Common myeloid progenitor, CD34-positive (primary cell): ENCODE measurements at regions not wholly inside any gene's neighbourhood (a gene's known extent, or its start where the extent isn't known, plus 50 kb on each side); places are given as distances from the start of the nearest gene placed in this dataset.

ENCODE experiments used
- CTCF ChIA-PET: fragments of 350-600 bp; sonication (Branson Sonifier 250); formaldehyde crosslinking; loops from one replicate; lab custom pipeline; 2021; ENCODE audit warnings: antibody characterized with exemption; lab: Charles Lee
- POLR2A ChIA-PET: fragments of 350-600 bp; sonication (Branson Sonifier 250); formaldehyde crosslinking; loops from one replicate; lab custom pipeline; 2021; ENCODE audit warnings: antibody characterized with exemption; lab: Charles Lee
- DNase-seq, 3 donors: peaks; one replicate each; pipeline versions ENCODE4 v3.0.0 to v3.0.0-alpha.2; 2013
- H3K27ac ChIP-seq, 2 experiments: 1 replicate in 1 of 2; 2 replicates in 1 of 2; pipeline ENCODE4 v1.7.0; 2013; ENCODE audit warnings: inconsistent platforms in 2 of 2, low read length in 2 of 2, mild to moderate bottlenecking in 2 of 2, low read depth in 1 of 2, moderate library complexity in 1 of 2; ENCODE audit not compliant: severe bottlenecking in 2 of 2, insufficient read depth in 1 of 2, poor library complexity in 1 of 2
- H3K27me3 ChIP-seq, 5 experiments: replicated peaks in 2 of 5; 1 replicate in 3 of 5; 2 replicates in 2 of 5; pipeline versions ENCODE4 v1.6.1 to v1.7.0; 2013; ENCODE audit warnings: low read length in 4 of 5, mild to moderate bottlenecking in 2 of 5, moderate library complexity in 2 of 5, inconsistent platforms in 1 of 5; ENCODE audit not compliant: insufficient read depth in 5 of 5, control insufficient read depth in 4 of 5
- H3K36me3 ChIP-seq, 4 experiments: 1 replicate in 2 of 4; 2 replicates in 2 of 4; pipeline versions ENCODE4 v1.6.1 to v1.7.0; 2013; ENCODE audit warnings: low read length in 3 of 4, control low read depth in 1 of 4, mild to moderate bottlenecking in 1 of 4; ENCODE audit not compliant: control insufficient read depth in 4 of 4, insufficient read depth in 4 of 4
- H3K4me1 ChIP-seq, 4 experiments: 1 replicate in 3 of 4; 2 replicates in 1 of 4; pipeline versions ENCODE4 v1.6.1 to v1.7.1; 2013; ENCODE audit warnings: low read length in 3 of 4, mild to moderate bottlenecking in 3 of 4, control low read depth in 1 of 4, inconsistent platforms in 1 of 4, moderate library complexity in 1 of 4; ENCODE audit not compliant: control insufficient read depth in 4 of 4, insufficient read depth in 4 of 4; ENCODE audit errors: control extremely low read depth in 1 of 4
- H3K4me3 ChIP-seq, 7 experiments: 1 replicate in 4 of 7; 2 replicates in 3 of 7; pipeline versions ENCODE4 v1.5.1 to v1.7.0; 2013; ENCODE audit warnings: mild to moderate bottlenecking in 7 of 7, low read length in 6 of 7, moderate library complexity in 6 of 7, inconsistent platforms in 2 of 7, low read depth in 2 of 7, control low read depth in 1 of 7; ENCODE audit not compliant: insufficient read depth in 4 of 7, control insufficient read depth in 1 of 7; ENCODE audit errors: extremely low read depth in 1 of 7
- H3K9me3 ChIP-seq, 5 experiments: 1 replicate in 4 of 5; 2 replicates in 1 of 5; pipeline versions ENCODE4 v1.6.1 to v1.7.1; 2013; ENCODE audit warnings: low read length in 4 of 5, mild to moderate bottlenecking in 2 of 5, inconsistent platforms in 1 of 5, low read depth in 1 of 5, moderate library complexity in 1 of 5; ENCODE audit not compliant: control insufficient read depth in 4 of 5, insufficient read depth in 2 of 5; ENCODE audit errors: control extremely low read depth in 1 of 5
- WGBS: methylation state at CpG from one replicate; pipeline ENCODE4 v1.1.5; 2013; ENCODE audit not compliant: insufficient coverage; 5-methylcytosine and 5-hydroxymethylcytosine counted together

- Histone ChIP-seq H3K27ac (no peak overlapping the region), H3K4me1 (peaks cover 0 to 32% (median 13%) of the 10 kb centered on the region in 4 experiments), H3K36me3 (no peaks in the 10 kb centered on the region), H3K9me3 (no peaks in the 10 kb centered on the region), H3K4me3 (no peak overlapping the region), H3K27me3 (no peaks in the 10 kb centered on the region)
- no CpG with 5 or more reads among the region's 1 CpG for whole genome bisulfite sequencing
- POLR2A ChIA-PET = no interaction called here
- DNase-seq = no peak
- CTCF ChIA-PET = interaction anchor here (1.0 to 1.3 kb wide), 3 partner anchors 13 to 133 kb away, joined by 3 read pairs; no protein-coding TSS in a partner anchor
Observed at GRCh38 chr1:25084407-25084806, 147.9 kb downstream of the SYF2 start.

DNA sequence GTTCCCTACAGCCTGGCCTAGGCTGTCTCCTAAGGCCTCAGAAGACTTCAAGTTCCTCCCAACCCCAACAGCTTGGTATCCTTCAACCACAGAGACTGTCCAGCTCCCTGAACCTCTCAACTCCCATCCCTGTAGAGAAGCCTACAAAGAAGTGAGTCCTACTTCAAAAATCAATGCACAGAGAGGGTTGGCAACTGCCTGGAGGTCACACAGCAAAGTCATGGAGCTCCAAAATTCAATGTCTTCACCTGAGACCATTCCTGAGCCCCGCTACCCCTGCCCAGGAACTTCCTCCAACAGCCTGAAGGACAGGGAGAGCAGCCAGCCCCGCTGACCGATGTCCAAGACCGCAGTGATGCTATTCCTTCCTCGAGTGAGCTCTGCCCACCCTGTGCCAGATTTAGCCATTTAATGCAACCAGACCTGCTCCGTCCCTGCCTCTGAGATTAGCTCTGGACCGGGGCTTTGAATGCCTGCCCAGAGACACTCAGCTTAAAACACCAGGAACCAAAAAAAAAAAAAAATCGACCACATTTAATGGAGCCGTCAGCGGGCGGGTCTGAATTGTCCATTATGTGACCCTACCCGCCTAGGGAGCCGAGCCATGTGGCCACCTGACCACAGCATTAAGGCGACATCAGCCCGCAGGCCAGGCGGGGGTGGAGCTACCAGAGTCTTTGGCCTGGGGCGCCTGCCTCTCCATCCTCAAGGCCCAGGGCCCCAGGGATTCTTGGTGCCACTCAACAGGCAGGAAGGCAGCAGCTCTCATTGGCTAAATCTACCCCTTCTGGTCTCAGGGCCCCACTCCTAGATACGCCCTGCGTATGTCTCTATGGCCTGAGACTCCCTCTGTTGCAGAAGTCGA is 148.6 kb downstream of the SYF2 start:
- H3K4me1 ChIP-seq = peaks cover 0 to 25% (median 11%) of the 10 kb centered on the region in 4 experiments
- H3K27me3 ChIP-seq = no peaks in the 10 kb centered on the region
- H3K4me3 ChIP-seq = no peak overlapping the region
- H3K9me3 ChIP-seq = peaks cover 0 to 4% (median 0%) of the 10 kb centered on the region in 5 experiments
- DNase-seq = no peak
- 96% methylated on average over 16 of the region's 20 CpGs for WGBS
- no peak overlapping the region for H3K27ac ChIP-seq
- POLR2A ChIA-PET = no interaction called here
- H3K36me3 ChIP-seq = no peaks in the 10 kb centered on the region
- CTCF ChIA-PET = interaction anchor here (1.0 to 1.3 kb wide), 2 partner anchors 8 to 15 kb away, joined by 3 read pairs; no protein-coding TSS in a partner anchor

DNA sequence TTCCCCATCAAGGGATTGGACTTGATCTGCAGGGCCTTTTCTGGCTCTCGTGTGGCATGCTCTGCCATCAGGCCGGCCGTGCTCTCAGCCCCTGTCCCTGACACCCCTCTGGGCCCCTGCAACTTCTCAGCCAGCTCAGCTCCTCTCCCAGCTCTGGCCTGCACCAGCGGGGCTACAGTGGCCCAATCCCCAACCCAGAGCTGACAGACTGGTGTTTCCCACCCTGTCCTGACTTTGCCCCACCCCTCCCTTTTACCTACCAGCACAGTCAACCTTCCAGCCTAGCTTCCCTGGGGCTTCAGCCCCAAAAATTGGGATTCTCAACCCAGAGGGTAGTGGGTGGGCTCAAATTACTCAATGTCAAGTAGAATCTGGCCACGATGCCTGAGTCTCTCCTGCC is 149.3 kb downstream of the SYF2 start:
- WGBS = 96% methylated on average over 5 of the region's 5 CpGs
- Histone ChIP-seq H3K4me3 (no peak overlapping the region), H3K36me3 (no peaks in the 10 kb centered on the region), H3K9me3 (peaks cover 0 to 4% (median 0%) of the 10 kb centered on the region in 5 experiments), H3K4me1 (peaks cover 0 to 18% (median 5%) of the 10 kb centered on the region in 4 experiments), H3K27me3 (no peaks in the 10 kb centered on the region), H3K27ac (no peak overlapping the region)
- ChIA-PET POLR2A (no interaction called here), CTCF (interaction anchor here (1.0 to 1.3 kb wide), 2 partner anchors 8 to 14 kb away, joined by 3 read pairs; no protein-coding TSS in a partner anchor)
- DNase-seq = no peak

DNA sequence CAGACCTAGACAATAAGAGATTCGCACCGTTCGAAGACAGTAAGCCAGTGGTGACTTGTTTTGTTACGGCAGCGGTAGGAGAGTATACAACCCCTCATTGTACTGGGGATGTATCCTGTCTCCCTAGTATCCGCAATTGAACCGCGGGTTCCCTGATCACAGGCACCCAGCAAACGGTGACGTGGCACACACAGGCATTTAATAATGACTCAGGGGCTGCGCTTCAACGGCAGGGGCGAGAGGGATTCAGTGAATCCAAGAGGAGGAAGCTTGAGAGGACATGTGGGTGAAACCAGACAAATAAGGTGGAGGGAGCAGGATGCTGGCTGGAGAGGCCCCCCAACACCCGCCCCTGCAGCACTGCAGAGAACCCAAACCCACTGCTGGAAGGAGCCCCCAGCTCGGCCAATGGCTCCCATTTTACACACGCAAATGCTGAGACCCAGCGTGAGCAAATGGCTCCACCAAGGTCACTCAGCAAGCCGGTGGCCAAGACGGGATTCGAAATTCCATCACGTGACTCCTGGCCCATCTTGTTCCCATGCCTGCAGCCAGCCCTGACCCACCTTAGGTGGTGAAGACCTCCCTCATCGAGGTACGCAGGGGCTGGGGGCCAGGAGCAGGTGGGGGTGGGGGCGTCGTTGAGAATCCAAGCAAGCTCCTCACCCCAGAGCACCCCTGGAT is 149.9 kb downstream of the SYF2 start:
- Histone ChIP-seq H3K4me3 (no peak overlapping the region), H3K27me3 (no peaks in the 10 kb centered on the region), H3K9me3 (peaks cover under 1 to 6% (median 2%) of the 10 kb centered on the region in 5 experiments), H3K36me3 (no peaks in the 10 kb centered on the region), H3K27ac (no peak overlapping the region), H3K4me1 (peaks cover 0 to 11% (median 0%) of the 10 kb centered on the region in 4 experiments)
- 97% methylated on average over 16 of the region's 25 CpGs for WGBS
- peak in 1 of 3 donors; percentile 32 for DNase-seq
- POLR2A ChIA-PET = no interaction called here
- CTCF ChIA-PET = no interaction called here

DNA sequence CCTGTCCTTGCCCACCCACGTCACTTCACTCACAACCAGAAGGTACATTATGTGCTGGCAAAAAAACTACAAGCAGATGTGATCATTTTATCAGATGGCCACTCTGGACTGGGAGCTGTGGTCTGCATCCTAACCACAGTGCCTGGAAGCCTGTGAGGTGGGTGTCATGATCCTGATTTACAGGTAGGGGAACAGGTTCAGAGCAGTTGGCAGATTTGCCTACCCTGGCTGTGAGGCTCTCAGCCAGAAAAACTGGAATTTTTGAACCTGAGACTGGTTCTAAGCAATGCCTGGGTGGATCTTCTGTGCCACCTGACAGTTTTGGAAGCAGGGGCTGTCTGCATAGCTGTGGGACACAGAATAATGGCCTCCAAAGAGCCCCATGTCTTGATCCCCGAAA is 150.8 kb downstream of the SYF2 start:
- WGBS = 100% methylated on average over 2 of the region's 2 CpGs

GRCh38 chr1:25080294-25081209 is 150.5 kb upstream of the RUNX3 start:
- no peaks in the 10 kb centered on the region for H3K27me3 ChIP-seq
- H3K27ac ChIP-seq = no peak overlapping the region
- H3K4me1 ChIP-seq = peaks cover 0 to 11% (median 0%) of the 10 kb centered on the region in 4 experiments
- H3K9me3 ChIP-seq = peaks cover 2 to 12% (median 7%) of the 10 kb centered on the region in 5 experiments
- H3K4me3 ChIP-seq = no peak overlapping the region
- DNase-seq = peak in 1 of 3 donors; percentile 45
- 87% methylated on average over 5 of the region's 8 CpGs for WGBS
- POLR2A ChIA-PET = interaction anchor here (1.6 kb wide), 1 partner anchor 15 kb away, joined by 5 read pairs; no protein-coding TSS in a partner anchor
- H3K36me3 ChIP-seq = no peaks in the 10 kb centered on the region
- CTCF ChIA-PET = interaction anchor here (0.7 to 1.6 kb wide), 6 partner anchors 17 to 124 kb away, joined by 3 to 5 read pairs (median 3); no protein-coding TSS in a partner anchor

More for the DNA sequence above, 150.8 kb downstream of the SYF2 start:
- Histone ChIP-seq H3K4me1 (peaks cover 0 to 11% (median 0%) of the 10 kb centered on the region in 4 experiments), H3K27me3 (no peaks in the 10 kb centered on the region), H3K9me3 (peaks cover 2 to 12% (median 7%) of the 10 kb centered on the region in 5 experiments), H3K27ac (no peak overlapping the region), H3K36me3 (no peaks in the 10 kb centered on the region), H3K4me3 (no peak overlapping the region)
- no peak for DNase-seq
- ChIA-PET POLR2A (interaction anchor here (1.6 kb wide), 1 partner anchor 14 kb away, joined by 5 read pairs; no protein-coding TSS in a partner anchor), CTCF (interaction anchor here (0.9 to 1.6 kb wide), 4 partner anchors 18 to 43 kb away, joined by 3 to 5 read pairs (median 4); no protein-coding TSS in a partner anchor)
